SK-N-SH (cell line): ENCODE measurements at regions not wholly inside any gene's neighbourhood (a gene's known extent, or its start where the extent isn't known, plus 50 kb on each side); places are given as distances from the start of the nearest gene placed in this dataset.

Experiments used
- CTCF ChIA-PET: fragments of 300-600, 350-600 bp; formaldehyde crosslinking; extraction: SDS; loops from one replicate; lab custom pipeline; 2021; lab: Yijun Ruan, JAX
- POLR2A ChIA-PET: fragments of 350-600 bp; sonication (Branson Sonifier 250); formaldehyde crosslinking; extraction: SDS; loops from one replicate; lab custom pipeline; 2020; ENCODE audit warnings: antibody characterized with exemption, inconsistent platforms; lab: Yijun Ruan, JAX
- DNase-seq: peaks from one replicate; pipeline ENCODE4 v3.0.0; 2012
- H2AFZ ChIP-seq: fragments of 200-600 bp; sonication (generic); 2 replicates; pipeline ENCODE4 v1.8.1; 2016; ENCODE audit warnings: antibody characterized with exemption, mild to moderate bottlenecking, low read depth
- H3F3A ChIP-seq: fragments of 200-600 bp; sonication (generic); replicated peaks from 2 replicates; pipeline ENCODE3; 2016; ENCODE audit warnings: antibody characterized with exemption, mild to moderate bottlenecking; ENCODE audit not compliant: insufficient read depth
- H3K27ac ChIP-seq, 2 experiments: fragments of 200-500 bp in 1 of 2; fragments of 200-600 bp in 1 of 2; sonication (Bioruptor generic) in 1 of 2; sonication (generic), shearing (Covaris generic) in 1 of 2; 2 replicates each; pipeline versions ENCODE4 v1.5.1 to v1.6.1; 2014 to 2016; ENCODE audit warnings: low read depth in 2 of 2, inconsistent platforms in 1 of 2, low read length in 1 of 2, mild to moderate bottlenecking in 1 of 2, mixed read lengths in 1 of 2
- H3K27me3 ChIP-seq: fragments of 200-600 bp; sonication (generic), shearing (Covaris generic); 2 replicates; pipeline ENCODE4 v1.6.1; 2016; ENCODE audit warnings: mixed run types; ENCODE audit not compliant: insufficient read depth
- H3K36me3 ChIP-seq, 2 experiments: fragments of 200-500 bp in 1 of 2; fragments of 200-600 bp in 1 of 2; sonication (Bioruptor generic) in 1 of 2; sonication (generic) in 1 of 2; replicated peaks in 1 of 2; 2 replicates each; pipeline versions ENCODE3 to v1.5.1; 2014 to 2016; ENCODE audit warnings: low read length in 1 of 2, mild to moderate bottlenecking in 1 of 2; ENCODE audit not compliant: insufficient read depth in 2 of 2, control insufficient read depth in 1 of 2
- H3K4me1 ChIP-seq, 2 experiments: fragments of 200-500 bp in 1 of 2; fragments of 200-600 bp in 1 of 2; sonication (Bioruptor generic) in 1 of 2; sonication (generic), shearing (Covaris generic) in 1 of 2; 2 replicates each; pipeline versions ENCODE4 v1.5.1 to v1.6.1; 2014 to 2016; ENCODE audit warnings: low read depth in 1 of 2, low read length in 1 of 2, mixed run types in 1 of 2; ENCODE audit not compliant: insufficient read depth in 2 of 2, control insufficient read depth in 1 of 2
- H3K4me2 ChIP-seq: fragments of 200-600 bp; sonication (generic), shearing (Covaris generic); 2 replicates; pipeline ENCODE4 v1.6.1; 2017; ENCODE audit warnings: mixed run types
- H3K4me3 ChIP-seq, 2 experiments: fragments of 200-500 bp in 1 of 2; fragments of 200-600 bp in 1 of 2; sonication (Bioruptor generic) in 1 of 2; sonication (generic), shearing (Covaris generic) in 1 of 2; 2 replicates each; pipeline versions ENCODE4 v1.5.1 to v1.8.1; 2014 to 2016; ENCODE audit warnings: low read depth in 2 of 2, inconsistent platforms in 1 of 2, low read length in 1 of 2, mild to moderate bottlenecking in 1 of 2, mixed read lengths in 1 of 2, moderate library complexity in 1 of 2
- H3K79me2 ChIP-seq: fragments of 200-600 bp; sonication (generic); 2 replicates; pipeline ENCODE4 v1.8.1; 2017; ENCODE audit warnings: mild to moderate bottlenecking; ENCODE audit not compliant: insufficient read depth
- H3K9ac ChIP-seq: fragments of 200-600 bp; sonication (generic); 2 replicates; pipeline ENCODE4 v1.6.1; 2017; ENCODE audit warnings: mixed run types
- H3K9me2 ChIP-seq: fragments of 200-600 bp; sonication (generic); 2 replicates; pipeline ENCODE4 v1.6.1; 2017; ENCODE audit warnings: mixed run types
- H3K9me3 ChIP-seq: fragments of 200-600 bp; sonication (generic); 2 replicates; pipeline ENCODE4 v1.6.1; 2017; ENCODE audit warnings: mixed run types, mild to moderate bottlenecking, moderate library complexity
- H4K20me1 ChIP-seq: fragments of 200-600 bp; sonication (generic); 2 replicates; pipeline ENCODE4 v1.6.1; 2017; ENCODE audit warnings: mild to moderate bottlenecking, mixed run types; ENCODE audit not compliant: insufficient read depth
- ELF1 ChIP-seq: IDR thresholded peaks from 2 replicates; pipeline ENCODE4 v1.4.0; 2012
- FOSL2 ChIP-seq: IDR thresholded peaks from 2 replicates; pipeline ENCODE4 v1.4.0; 2012; ENCODE audit warnings: low read depth, mild to moderate bottlenecking, moderate library complexity, borderline replicate concordance
- GATA2 ChIP-seq: sonication (generic); formaldehyde crosslinking; IDR thresholded peaks from 2 replicates; pipeline ENCODE4 v1.5.0; 2020; ENCODE audit warnings: mild to moderate bottlenecking, missing genetic modification reagents
- MAX ChIP-seq: IDR thresholded peaks from 2 replicates; pipeline ENCODE4 v1.4.0; 2012; ENCODE audit warnings: low read depth
- MEF2A ChIP-seq: IDR thresholded peaks from 2 replicates; pipeline ENCODE4 v1.4.0; 2012; ENCODE audit warnings: low read depth, borderline replicate concordance
- MXI1 ChIP-seq: IDR thresholded peaks from 2 replicates; pipeline ENCODE4 v1.6.1; 2012; ENCODE audit warnings: mild to moderate bottlenecking, low read depth, low read length, improper control_type of control experiment
- PBX3 ChIP-seq: IDR thresholded peaks from 2 replicates; pipeline ENCODE4; 2012
- POLR2AphosphoS5 ChIP-seq: IDR thresholded peaks from 2 replicates; pipeline ENCODE4 v1.6.1; 2012; ENCODE audit warnings: low read depth, low read length
- RCOR1 ChIP-seq: fragments of 150-350 bp; IDR thresholded peaks from 2 replicates; pipeline ENCODE4 v1.6.1; 2017; ENCODE audit warnings: antibody characterized with exemption, low read length
- REST ChIP-seq: IDR thresholded peaks from 2 replicates; pipeline ENCODE4 v1.6.1; 2012; ENCODE audit warnings: mild to moderate bottlenecking, low read depth, low read length, moderate library complexity
- SIN3A ChIP-seq: IDR thresholded peaks from 2 replicates; pipeline ENCODE4 v1.6.1; 2012; ENCODE audit warnings: low read depth, mild to moderate bottlenecking, low read length, moderate library complexity, borderline replicate concordance
- SMC3 ChIP-seq: IDR thresholded peaks from 2 replicates; pipeline ENCODE4 v1.6.1; 2012; ENCODE audit warnings: low read depth, low read length, improper control_type of control experiment
- TCF12 ChIP-seq: IDR thresholded peaks from 2 replicates; pipeline ENCODE4 v1.4.0; 2012
- ZBTB33 ChIP-seq: IDR thresholded peaks from 2 replicates; pipeline ENCODE4 v1.4.0; 2012; ENCODE audit warnings: low read depth, borderline replicate concordance
- WGBS: methylation state at CpG from one replicate; pipeline ENCODE4 v1.1.6; 2017; ENCODE audit warnings: low lambda C conversion rate; 5-methylcytosine and 5-hydroxymethylcytosine counted together

- peaks cover 10% of the 10 kb centered on the region for H3F3A ChIP-seq
- no peak overlapping the region for H3K4me2 ChIP-seq
- no peak overlapping the region for H3K4me3 ChIP-seq
- no peaks in the 10 kb centered on the region for H3K27me3 ChIP-seq
- H3K4me1 ChIP-seq, result no peaks in the 10 kb centered on the region
- H3K9me2 ChIP-seq, result no peaks in the 10 kb centered on the region
- no peaks in the 10 kb centered on the region for H3K9me3 ChIP-seq
- H3K27ac ChIP-seq, result no peak overlapping the region
- ChIA-PET CTCF (no interaction called here), POLR2A (no interaction called here)
- H3K9ac ChIP-seq, result no peak overlapping the region
- H3K79me2 ChIP-seq, result no peaks in the 10 kb centered on the region
- TF ChIP-seq ELF1 (no peak), PBX3 (peak; percentile 23; the same call in 1 of the 2 replicates)
- no peaks in the 10 kb centered on the region for H4K20me1 ChIP-seq
- H3K36me3 ChIP-seq, result no peaks in the 10 kb centered on the region
- 34% methylated on average over 11 of the region's 11 CpGs for WGBS
- H2AFZ ChIP-seq, result no peak overlapping the region
- DNase-seq, result no peak
These were observed 77.0 kb upstream of the SIAH1 start for GRCh38 chr16:48462106-48462740.

- H3K9ac ChIP-seq, result no peak overlapping the region
- H4K20me1 ChIP-seq, result no peaks in the 10 kb centered on the region
- H3K4me3 ChIP-seq, result no peak overlapping the region
- TF ChIP-seq POLR2AphosphoS5 (no peak), REST (no peak), PBX3 (no peak), MXI1 (no peak), SIN3A (no peak), GATA2 (no peak), SMC3 (no peak), TCF12 (no peak), FOSL2 (no peak), ZBTB33 (no peak), MEF2A (no peak), RCOR1 (no peak), MAX (no peak)
- TF ChIP-seq, all 33 proteins: peak for 0
- DNase-seq, result no peak
- Histone ChIP-seq H3K9me2 (no peaks in the 10 kb centered on the region), H3F3A (peaks cover 10% of the 10 kb centered on the region), H3K9me3 (no peaks in the 10 kb centered on the region), H3K27ac (no peak overlapping the region), H3K27me3 (no peaks in the 10 kb centered on the region), H3K4me1 (no peaks in the 10 kb centered on the region), H3K36me3 (no peaks in the 10 kb centered on the region), H2AFZ (no peak overlapping the region), H3K79me2 (no peaks in the 10 kb centered on the region), H3K4me2 (no peak overlapping the region)
- WGBS, result 96% methylated on average over 3 of the region's 3 CpGs
- CTCF ChIA-PET, result no interaction called here
- POLR2A ChIA-PET, result no interaction called here
These were observed 74.0 kb upstream of the SIAH1 start for GRCh38 chr16:48459167-48459566.
